WTC11 (cell line): ENCODE measurements at regions not wholly inside any gene's neighbourhood (a gene's known extent, or its start where the extent isn't known, plus 50 kb on each side); places are given as distances from the start of the nearest gene placed in this dataset.

ENCODE experiments used
- ATAC-seq: fragments of 200-7000 bp; cut with Tn5 transposase; 2 replicates; pipeline ENCODE4 v1.10.0; 2021; ENCODE audit warnings: mild to moderate bottlenecking, moderate library complexity
- CTCF ChIA-PET: fragments of 300-600 bp; sonication (Branson Sonifier 250); formaldehyde crosslinking; loops from one replicate; lab custom pipeline; 2021; ENCODE audit warnings: antibody characterized with exemption; lab: Charles Lee
- POLR2A ChIA-PET: fragments of 350-600 bp; sonication (Branson Sonifier 250); formaldehyde crosslinking; loops from one replicate; lab custom pipeline; 2021; ENCODE audit warnings: antibody characterized with exemption; lab: Charles Lee
- DNase-seq: peaks from one replicate; pipeline ENCODE4 v3.0.0; 2021; ENCODE audit warnings: low spot score
- H3K27ac Mint-ChIP-seq: 2 replicates; pipeline ENCODE4 v1.8.0; 2021; ENCODE audit warnings: mixed read lengths
- H3K27me3 Mint-ChIP-seq: 2 replicates; pipeline ENCODE4 v1.8.0; 2021; ENCODE audit warnings: low read depth, mild to moderate bottlenecking, moderate library complexity, mixed read lengths
- H3K36me3 Mint-ChIP-seq: 2 replicates; pipeline ENCODE4 v1.8.0; 2021; ENCODE audit warnings: mixed read lengths
- H3K4me1 Mint-ChIP-seq: 2 replicates; pipeline ENCODE4 v1.8.0; 2022; ENCODE audit warnings: mixed read lengths
- H3K4me3 Mint-ChIP-seq: 2 replicates; pipeline ENCODE4 v1.8.0; 2021; ENCODE audit warnings: mild to moderate bottlenecking, moderate library complexity, mixed read lengths
- H3K9me3 Mint-ChIP-seq: 2 replicates; pipeline ENCODE4 v1.8.0; 2021; ENCODE audit warnings: mixed read lengths
- E2F1 ChIP-seq: sonication (generic); formaldehyde crosslinking; IDR thresholded peaks from 2 replicates; pipeline ENCODE4 v1.8.0; 2022; ENCODE audit warnings: mild to moderate bottlenecking, missing genetic modification reagents
- EMX1 ChIP-seq: fragments of 250-450 bp; sonication (Bioruptor Pico); IDR thresholded peaks from 2 replicates; pipeline ENCODE4 v1.8.0; 2021; ENCODE audit warnings: mild to moderate bottlenecking
- HMGXB4 ChIP-seq: sonication (generic); formaldehyde crosslinking; IDR thresholded peaks from 2 replicates; pipeline ENCODE4 v1.8.1; 2023; ENCODE audit warnings: mild to moderate bottlenecking, moderate library complexity, missing genetic modification reagents
- IRF1 ChIP-seq: sonication (generic); formaldehyde crosslinking; IDR thresholded peaks from 2 replicates; pipeline ENCODE4 v1.8.0; 2023; ENCODE audit warnings: missing genetic modification reagents
- NR2C2 ChIP-seq: sonication (generic); formaldehyde crosslinking; IDR thresholded peaks from 2 replicates; pipeline ENCODE4 v1.8.0; 2022; ENCODE audit warnings: mild to moderate bottlenecking, missing genetic modification reagents
- PRDM15 ChIP-seq: sonication (generic); formaldehyde crosslinking; IDR thresholded peaks from 2 replicates; pipeline ENCODE4 v1.8.0; 2022; ENCODE audit warnings: missing genetic modification reagents
- STAT6 ChIP-seq: sonication (generic); formaldehyde crosslinking; conservative IDR thresholded peaks from 2 replicates; pipeline ENCODE4 v1.8.1; 2023; ENCODE audit warnings: mild to moderate bottlenecking, low read depth, missing genetic modification reagents, moderate library complexity
- TEAD1 ChIP-seq: sonication (generic); formaldehyde crosslinking; IDR thresholded peaks from 2 replicates; pipeline ENCODE4 v1.8.0; 2022; ENCODE audit warnings: mild to moderate bottlenecking, missing genetic modification reagents
- TP53 ChIP-seq: sonication (generic); formaldehyde crosslinking; IDR thresholded peaks from 2 replicates; pipeline ENCODE4 v1.8.1; 2023; ENCODE audit warnings: mild to moderate bottlenecking, missing genetic modification reagents
- ZNF423 ChIP-seq: fragments of 250-450 bp; sonication (Bioruptor Pico); IDR thresholded peaks from 2 replicates; pipeline ENCODE4 v2.1.2; 2022; ENCODE audit warnings: mild to moderate bottlenecking, moderate library complexity
- ZNF532 ChIP-seq: fragments of 250-450 bp; sonication (Bioruptor Pico); IDR thresholded peaks from 2 replicates; pipeline ENCODE4 v1.9.0; 2021; ENCODE audit warnings: mild to moderate bottlenecking, borderline replicate concordance
- ZNF671 ChIP-seq: fragments of 250-450 bp; sonication (Bioruptor Pico); IDR thresholded peaks from 2 replicates; pipeline ENCODE4 v1.8.0; 2021; ENCODE audit warnings: mild to moderate bottlenecking

GRCh38 chr6:18055714-18056382 lies 66.6 kb downstream of the NHLRC1 start:
- DNase-seq (no peak), ATAC-seq (no peak)
- H3K4me1 Mint-ChIP-seq, result peaks cover 3% of the 10 kb centered on the region
- H3K36me3 Mint-ChIP-seq, result no peaks in the 10 kb centered on the region
- ChIA-PET CTCF (no interaction called here), POLR2A (interaction anchor here (0.6 kb wide), 1 partner anchor 21 kb away, joined by 3 read pairs; no protein-coding TSS in a partner anchor)
- H3K27ac Mint-ChIP-seq, result no peak overlapping the region
- no peak overlapping the region for H3K4me3 Mint-ChIP-seq
- no peaks in the 10 kb centered on the region for H3K9me3 Mint-ChIP-seq
- TF ChIP-seq STAT6 (CRISPR knock-in tag), result no peak
- TF ChIP-seq NR2C2, result no peak
- TF ChIP-seq ZNF532 (CRISPR knock-in tag), result no peak
- TF ChIP-seq ZNF423, result no peak
- no peak for TF ChIP-seq HMGXB4
- TF ChIP-seq TP53 (CRISPR knock-in tag), result no peak
- no peaks in the 10 kb centered on the region; the same call in 1 of the 2 replicates for H3K27me3 Mint-ChIP-seq

- Mint-ChIP-seq H3K27me3 (no peaks in the 10 kb centered on the region; the same call in 1 of the 2 replicates), H3K4me3 (no peak overlapping the region), H3K27ac (no peak overlapping the region), H3K36me3 (no peaks in the 10 kb centered on the region), H3K9me3 (no peaks in the 10 kb centered on the region), H3K4me1 (peaks cover 3% of the 10 kb centered on the region)
- TF ChIP-seq E2F1 (CRISPR knock-in tag), result no peak
- TF ChIP-seq PRDM15 (CRISPR knock-in tag), result no peak
- no peak for TF ChIP-seq ZNF671
- TF ChIP-seq IRF1 (CRISPR knock-in tag), result no peak
- TF ChIP-seq TEAD1, result no peak
- TF ChIP-seq EMX1, result no peak
- CTCF ChIA-PET, result no interaction called here
- DNase-seq, result no peak
- no peak for ATAC-seq
- POLR2A ChIA-PET, result no interaction called here
Observed at GRCh38 chr6:18055098-18055497, 67.4 kb downstream of the NHLRC1 start.
